ENCODE measurements at regions not wholly inside any gene's neighbourhood (a gene's known extent, or its start where the extent isn't known, plus 50 kb on each side); places are given as distances from the start of the nearest gene placed in this dataset.

GRCh38 chr3:79898907-79899306 lies 131.1 kb upstream of the ROBO1 start:
- TF ChIP-seq CTCF (IDR thresholded peaks at IDR 0.05) (no peak), POLR2AphosphoS5 (IDR thresholded peaks at IDR 0.05; ENCODE audit: low read depth, low read length) (no peak), SIN3A (IDR thresholded peaks at IDR 0.05; ENCODE audit: borderline replicate concordance, insufficient read depth, low read depth, low read length) (no peak)

Measured in Panc1 (cell line).